SU-DHL-6 (cell line): ENCODE measurements at regions not wholly inside any gene's neighbourhood (a gene's known extent, or its start where the extent isn't known, plus 50 kb on each side); places are given as distances from the start of the nearest gene placed in this dataset.
"Not testable (repeated sequence)": the region's sequence is repeated elsewhere in the genome, so short reads cannot be mapped to it uniquely, and the experiment has no call there.

Experiments used
- H2AFZ ChIP-seq: fragments of 200-600 bp; sonication (generic); 2 replicates; pipeline ENCODE4 v1.6.1; 2014; ENCODE audit warnings: low read depth, mild to moderate bottlenecking, moderate library complexity, mixed read lengths, antibody characterized with exemption, low read length; ENCODE audit not compliant: severe bottlenecking
- H3F3A ChIP-seq: fragments of 200-600 bp; shearing (Covaris generic); 2 replicates; pipeline ENCODE4 v1.6.0; 2016; ENCODE audit warnings: antibody characterized with exemption, mild to moderate bottlenecking; ENCODE audit not compliant: insufficient read depth
- H3K27ac ChIP-seq: fragments of 200-600 bp; sonication (generic); 2 replicates; pipeline ENCODE4 v1.5.1; 2016; ENCODE audit warnings: low read depth, mild to moderate bottlenecking, low read length, moderate library complexity, mixed read lengths
- H3K27me3 ChIP-seq: fragments of 200-600 bp; sonication (generic), shearing (Covaris generic); 2 replicates; pipeline ENCODE4 v1.6.0; 2014; ENCODE audit warnings: mild to moderate bottlenecking, low read length
- H3K36me3 ChIP-seq: fragments of 200-600 bp; sonication (generic); 2 replicates; pipeline ENCODE4 v1.6.1; 2014; ENCODE audit warnings: mild to moderate bottlenecking, low read length, mixed read lengths
- H3K4me2 ChIP-seq: fragments of 300-600, 200-600 bp; shearing (Covaris generic), sonication (generic); 2 replicates; pipeline ENCODE4 v1.6.0; 2014; ENCODE audit warnings: low read length, low read depth, mild to moderate bottlenecking; ENCODE audit not compliant: poor library complexity, severe bottlenecking
- H3K4me3 ChIP-seq: fragments of 200-600 bp; sonication (generic); 2 replicates; pipeline ENCODE4 v1.5.1; 2014; ENCODE audit warnings: antibody characterized with exemption, low read length, mild to moderate bottlenecking, mixed read lengths; ENCODE audit not compliant: insufficient read depth, poor library complexity, severe bottlenecking
- H3K79me2 ChIP-seq: fragments of 200-600 bp; sonication (generic); 2 replicates; pipeline ENCODE4 v1.6.1; 2014; ENCODE audit warnings: mild to moderate bottlenecking, low read length, moderate library complexity; ENCODE audit not compliant: insufficient read depth
- H3K9ac ChIP-seq: fragments of 200-600 bp; sonication (generic); 2 replicates; pipeline ENCODE4 v1.7.0; 2014; ENCODE audit warnings: mild to moderate bottlenecking, low read length
- H3K9me2 ChIP-seq: fragments of 200-600 bp; sonication (generic); replicated peaks from 2 replicates; pipeline ENCODE4 v1.6.1; 2014; ENCODE audit warnings: low read length; ENCODE audit not compliant: insufficient read depth
- H3K9me3 ChIP-seq: fragments of 200-600 bp; sonication (generic); 2 replicates; pipeline ENCODE4 v1.6.1; 2014; ENCODE audit warnings: low read length, mixed read lengths; ENCODE audit not compliant: insufficient read depth
- H4K20me1 ChIP-seq: fragments of 200-600 bp; sonication (generic); 2 replicates; pipeline ENCODE4 v1.6.1; 2014; ENCODE audit warnings: low read depth, mild to moderate bottlenecking, antibody characterized with exemption, low read length, moderate library complexity, mixed read lengths
- CTCF ChIP-seq: fragments of 200-600 bp; sonication (generic); IDR thresholded peaks from one replicate; pipeline ENCODE4 v1.5.1; 2017; ENCODE audit warnings: antibody characterized with exemption, mild to moderate bottlenecking, low read length, moderate library complexity; ENCODE audit not compliant: insufficient read depth, poor library complexity, severe bottlenecking
- EZH2phosphoT487 ChIP-seq: fragments of 200-600 bp; sonication (generic), shearing (Covaris generic); conservative IDR thresholded peaks from 2 replicates; pipeline ENCODE4 v1.6.1; 2018; ENCODE audit warnings: mild to moderate bottlenecking, antibody characterized with exemption, low read length, moderate library complexity, mixed read lengths

GRCh38 chr5:85647349-85648127 lies 970.2 kb upstream of the COX7C start:
- Histone ChIP-seq H3K4me2 (no peak overlapping the region), H3K27me3 (no peaks in the 10 kb centered on the region), H3K9me2 (no peaks in the 10 kb centered on the region), H3K36me3 (no peaks in the 10 kb centered on the region), H3F3A (no peaks in the 10 kb centered on the region), H2AFZ (no peak overlapping the region), H3K79me2 (no peaks in the 10 kb centered on the region), H3K9me3 (no peaks in the 10 kb centered on the region), H3K9ac (no peak overlapping the region), H3K27ac (no peak overlapping the region), H4K20me1 (no peaks in the 10 kb centered on the region), H3K4me3 (no peak overlapping the region)
- TF ChIP-seq CTCF (no peak), EZH2phosphoT487 (no peak)

GRCh38 chr5:85648495-85648894 lies 969.2 kb upstream of the COX7C start:
- Histone ChIP-seq H3K4me2 (no peak overlapping the region), H3F3A (no peaks in the 10 kb centered on the region), H2AFZ (no peak overlapping the region), H3K9me2 (no peaks in the 10 kb centered on the region), H4K20me1 (no peaks in the 10 kb centered on the region), H3K9me3 (no peaks in the 10 kb centered on the region), H3K79me2 (no peaks in the 10 kb centered on the region), H3K36me3 (no peaks in the 10 kb centered on the region), H3K9ac (no peak overlapping the region), H3K4me3 (no peak overlapping the region), H3K27ac (no peak overlapping the region), H3K27me3 (no peaks in the 10 kb centered on the region)
- TF ChIP-seq EZH2phosphoT487 (no peak), CTCF (no peak)

- Histone ChIP-seq H3K9ac (no peak overlapping the region), H4K20me1 (no peaks in the 10 kb centered on the region), H3F3A (no peaks in the 10 kb centered on the region), H3K9me3 (no peaks in the 10 kb centered on the region), H2AFZ (no peak overlapping the region), H3K36me3 (no peaks in the 10 kb centered on the region), H3K4me3 (no peak overlapping the region), H3K27ac (no peak overlapping the region), H3K4me2 (no peak overlapping the region), H3K27me3 (no peaks in the 10 kb centered on the region), H3K79me2 (no peaks in the 10 kb centered on the region), H3K9me2 (no peaks in the 10 kb centered on the region)
- TF ChIP-seq CTCF (no peak), EZH2phosphoT487 (no peak)
Measured at GRCh38 chr5:85651731-85652130, 966.0 kb upstream of the COX7C start.

GRCh38 chr5:85654144-85654543 lies 963.6 kb upstream of the COX7C start:
- not testable (repeated sequence) for H3K36me3 ChIP-seq, H3K9me3 ChIP-seq, H3F3A ChIP-seq, H2AFZ ChIP-seq, H3K79me2 ChIP-seq, H3K9me2 ChIP-seq, H3K4me3 ChIP-seq, H4K20me1 ChIP-seq, H3K27ac ChIP-seq, H3K9ac ChIP-seq, H3K27me3 ChIP-seq, H3K4me2 ChIP-seq
